ENCODE measurements at regions not wholly inside any gene's neighbourhood (a gene's known extent, or its start where the extent isn't known, plus 50 kb on each side); places are given as distances from the start of the nearest gene placed in this dataset.
"Not testable (repeated sequence)": the region's sequence is repeated elsewhere in the genome, so short reads cannot be mapped to it uniquely, and the experiment has no call there.

DNA sequence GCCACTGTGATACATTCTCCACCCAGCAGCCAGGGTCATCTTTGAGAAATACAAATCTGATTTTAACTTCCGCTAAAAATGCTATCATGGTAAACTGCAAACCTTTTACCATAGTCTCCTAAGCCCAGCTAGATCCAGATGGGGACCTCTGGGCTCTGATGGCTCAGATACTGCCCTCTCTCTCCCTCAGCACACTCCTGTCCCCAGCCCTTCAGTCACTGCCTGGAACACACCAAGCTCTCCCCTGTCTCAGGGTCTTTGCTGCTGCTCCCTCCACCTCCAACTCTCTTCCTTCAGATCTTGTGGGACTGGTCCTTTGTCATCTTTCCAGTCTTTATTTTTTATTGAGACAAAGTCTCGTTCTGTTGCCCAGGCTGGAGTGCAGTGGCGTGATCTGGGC lies 65.1 kb downstream of the SPRY4 start:
- DNase-seq: no peak

DNA sequence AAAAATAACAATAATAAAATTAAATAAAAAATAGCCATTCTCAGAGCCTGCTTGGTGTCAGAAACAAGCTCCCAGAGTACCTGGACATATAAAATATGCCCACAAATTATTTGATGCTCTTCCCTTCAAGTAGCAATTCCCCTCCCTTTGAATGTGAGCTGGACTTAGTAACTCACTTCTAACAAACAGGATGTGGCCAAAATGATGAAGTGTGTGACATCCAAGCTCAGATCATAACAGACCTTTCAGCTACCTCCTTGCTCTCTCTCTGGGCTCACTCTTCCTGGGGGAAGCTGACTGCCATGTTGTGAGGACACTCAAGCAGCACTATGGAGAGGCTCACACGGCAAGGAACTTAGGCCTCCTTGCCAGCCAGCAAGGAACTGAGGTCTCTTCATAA lies 69.0 kb downstream of the SPRY4 start:
- no peak for DNase-seq

DNA sequence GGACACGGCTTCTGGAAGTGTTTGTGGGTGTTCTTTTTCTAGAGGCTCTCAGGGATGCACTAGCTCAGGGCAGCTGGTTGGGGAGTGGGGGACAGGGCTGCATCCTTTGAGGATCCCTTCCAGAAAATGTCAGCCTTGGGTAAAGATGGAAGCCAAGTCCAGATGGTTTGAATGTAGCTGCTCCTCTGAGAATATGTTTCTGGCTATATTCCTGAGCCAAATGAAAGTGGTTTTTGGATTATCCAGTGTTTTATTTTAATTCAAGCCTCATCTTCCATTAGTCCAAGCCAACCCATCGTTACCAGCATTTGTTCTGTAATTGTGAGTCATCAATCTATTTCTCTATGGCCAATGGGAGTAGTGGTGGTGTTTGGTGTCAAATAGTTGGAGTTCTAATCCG lies 70.4 kb downstream of the SPRY4 start:
- DNase-seq: no peak

DNA sequence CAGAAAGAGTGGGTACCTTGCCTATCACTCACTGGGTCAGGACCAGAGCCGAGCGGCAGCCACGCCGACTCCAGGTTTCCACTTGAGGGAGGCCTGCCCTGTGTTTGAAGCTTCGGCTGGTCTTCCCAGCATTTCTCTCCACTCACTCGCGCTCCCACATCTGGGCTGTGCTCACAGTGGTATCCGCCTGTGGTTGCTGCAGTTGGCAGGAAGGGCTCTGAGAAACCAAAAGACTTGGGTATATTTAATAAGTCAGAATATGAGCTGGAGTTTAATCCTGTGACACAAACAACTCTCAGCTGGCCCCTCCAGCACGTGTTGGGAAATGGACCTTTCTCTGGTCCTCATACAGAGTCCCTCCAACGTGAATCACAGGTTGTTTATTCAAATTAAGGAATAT lies 70.9 kb downstream of the SPRY4 start:
- DNase-seq: no peak

DNA sequence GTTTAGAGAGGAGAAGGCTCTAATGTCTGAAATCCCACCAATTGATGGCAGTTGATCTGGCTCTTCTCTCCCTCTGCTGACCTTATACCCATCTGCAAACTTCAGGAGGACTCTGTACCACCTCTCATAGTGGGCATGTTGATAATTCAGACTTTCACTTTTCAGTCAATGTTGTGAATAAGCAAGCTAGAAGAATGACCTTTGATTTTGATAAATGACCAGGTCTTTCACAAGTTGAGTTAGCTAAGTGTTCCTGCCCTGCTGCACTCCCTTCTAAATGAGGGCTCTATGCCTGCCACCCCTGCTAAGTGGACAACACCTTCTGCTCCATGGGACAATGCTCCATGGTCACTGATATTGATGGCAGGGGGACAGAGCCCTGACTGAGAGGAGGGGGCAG lies 74.7 kb downstream of the SPRY4 start:
- no peak for DNase-seq

DNA sequence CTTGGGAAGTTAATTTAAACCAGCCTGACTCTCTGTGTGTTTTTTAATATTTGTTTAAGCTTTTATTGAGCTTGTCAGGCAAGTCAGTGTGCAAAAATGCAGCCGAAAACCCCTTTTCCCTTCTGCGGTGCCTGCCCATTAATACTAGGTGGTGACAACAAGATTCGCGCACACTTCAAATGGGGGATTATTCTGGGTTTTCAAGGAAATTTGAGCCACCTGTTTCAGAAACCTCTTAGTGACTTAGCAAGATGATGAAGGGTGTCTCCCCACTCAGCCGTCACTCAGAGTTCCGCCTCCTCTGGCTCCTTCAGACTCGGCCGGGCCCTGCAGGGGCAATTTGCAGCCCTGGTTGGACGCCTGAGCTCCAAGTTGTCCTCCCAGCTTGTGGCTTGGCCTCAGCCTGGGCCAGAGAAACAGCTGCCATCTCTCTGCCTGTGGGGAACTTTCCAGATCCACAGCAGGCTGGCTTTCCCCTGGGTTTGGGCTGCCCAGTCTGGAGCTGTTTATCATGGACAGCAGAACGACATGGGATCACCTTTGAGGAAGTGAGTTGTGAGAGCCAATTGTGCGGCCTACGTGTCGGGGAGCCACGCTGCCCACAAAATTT lies 75.9 kb downstream of the SPRY4 start:
- peak in 1 of 58 donors; percentile 2 for DNase-seq

DNA sequence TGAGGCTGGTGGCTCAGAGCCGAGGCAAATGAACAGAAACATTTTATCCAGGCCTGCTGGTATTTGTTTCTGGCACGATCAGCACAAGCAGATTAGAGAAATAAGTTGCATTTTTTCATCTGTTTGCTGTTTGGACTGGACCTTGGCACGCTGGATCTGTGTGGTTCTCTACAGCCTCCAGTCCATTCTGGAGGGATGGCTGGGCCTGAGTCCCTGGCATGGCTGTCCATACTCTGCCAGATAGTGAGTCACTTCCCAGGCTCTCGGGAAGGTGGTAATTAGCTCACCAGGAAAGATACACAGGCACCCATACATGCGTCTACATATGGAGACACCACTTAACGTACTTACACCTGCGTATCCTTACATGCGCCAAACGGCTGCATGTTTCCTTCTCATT lies 78.6 kb downstream of the SPRY4 start:
- DNase-seq: peak in 12 of 58 donors; percentile 1 to 50 (median 6)

DNA sequence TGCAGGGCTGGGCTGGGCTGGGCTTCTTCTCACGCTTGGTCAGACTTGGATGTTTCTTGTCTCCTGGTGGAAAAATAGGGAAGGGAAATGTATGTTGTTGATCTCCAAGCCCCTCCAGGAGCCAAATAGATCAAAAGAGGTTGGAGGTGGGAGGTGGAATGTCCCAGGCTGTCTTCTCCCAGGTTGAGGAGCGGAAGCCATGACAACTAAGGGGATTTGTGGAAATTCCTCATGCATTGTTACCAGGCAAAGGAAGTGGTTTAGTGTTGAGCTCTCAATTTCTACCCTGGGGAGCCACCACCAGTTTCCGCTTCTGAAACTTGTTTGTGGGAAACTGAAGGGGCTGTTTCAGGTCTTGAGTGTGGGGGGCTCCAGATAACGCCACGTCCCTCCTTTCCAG lies 79.0 kb downstream of the SPRY4 start:
- DNase-seq: no peak

DNA sequence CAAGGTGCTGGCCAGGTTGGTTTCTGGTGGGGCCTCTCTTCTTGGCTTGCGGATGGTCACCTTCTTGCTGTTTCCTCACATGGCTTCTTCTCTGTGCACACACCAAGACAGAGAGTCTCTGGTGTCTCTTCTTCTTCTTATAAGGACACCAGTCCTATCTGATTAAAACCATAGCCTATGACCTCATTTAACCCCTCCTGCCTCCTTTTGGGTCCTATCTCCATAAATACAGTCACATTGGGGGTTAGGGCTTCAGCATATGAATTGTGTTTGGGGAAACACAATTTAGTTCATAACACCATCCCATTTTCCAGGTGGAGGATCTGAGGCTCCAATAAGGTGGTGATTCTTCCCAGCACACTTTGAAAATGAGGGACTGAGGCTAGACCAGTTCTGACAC lies 80.4 kb downstream of the SPRY4 start:
- no peak for DNase-seq

DNA sequence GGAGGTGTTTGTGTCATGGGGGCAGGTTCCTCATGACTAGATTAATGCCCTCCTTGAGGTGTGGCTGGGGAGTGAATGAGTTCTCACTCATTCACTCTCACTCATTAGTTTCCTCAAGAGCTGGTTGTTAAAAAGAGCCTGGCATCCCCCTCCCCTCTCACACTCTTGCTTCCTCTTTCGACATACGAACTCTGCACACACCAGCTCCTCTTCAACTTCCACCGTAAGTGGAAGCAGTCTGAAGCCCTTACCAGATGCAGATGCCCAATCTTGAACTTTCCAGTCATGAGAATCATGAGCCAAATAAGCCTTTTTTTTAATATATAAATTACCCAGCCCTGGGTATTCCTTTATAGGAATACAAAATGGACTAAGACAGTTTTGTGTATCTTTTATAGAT lies 82.5 kb downstream of the SPRY4 start:
- no peak for DNase-seq

DNA sequence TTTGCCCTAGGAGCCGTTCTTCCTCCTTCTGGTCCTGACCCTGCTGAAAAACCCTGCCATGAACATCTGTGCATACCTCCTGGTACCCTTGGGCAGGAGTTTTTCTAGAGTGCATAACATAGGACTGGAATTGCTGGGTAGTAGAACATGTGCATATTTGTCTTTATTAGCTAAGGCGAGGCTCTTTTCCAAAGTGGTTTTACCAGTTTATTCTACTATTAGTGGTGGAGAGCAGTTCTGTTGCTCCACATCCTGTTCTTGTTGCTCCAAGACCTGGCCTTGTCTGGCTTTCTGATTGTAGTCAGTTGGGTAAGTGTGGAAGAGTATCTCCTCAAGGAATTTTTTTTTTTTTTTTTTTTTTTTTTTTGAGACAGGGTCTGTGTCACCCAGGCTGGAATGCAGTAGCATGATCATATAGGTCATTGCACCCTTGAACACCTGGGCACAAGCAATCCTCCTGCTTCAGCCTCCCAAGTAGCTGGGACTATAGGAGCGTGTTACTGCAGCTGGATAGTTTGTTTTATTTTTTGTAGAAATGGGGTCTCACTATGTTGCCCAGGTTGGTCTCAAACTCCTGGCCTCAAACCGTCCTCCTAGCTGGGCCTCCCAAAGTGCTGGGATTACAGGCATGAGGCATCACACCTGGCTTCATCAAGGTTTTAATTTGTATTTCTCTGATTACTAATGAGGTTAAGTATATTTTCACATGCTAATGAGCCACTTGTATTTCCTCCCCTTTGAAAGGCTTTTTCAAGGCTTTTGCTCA lies 85.2 kb downstream of the SPRY4 start:
- DNase-seq: no peak

DNA sequence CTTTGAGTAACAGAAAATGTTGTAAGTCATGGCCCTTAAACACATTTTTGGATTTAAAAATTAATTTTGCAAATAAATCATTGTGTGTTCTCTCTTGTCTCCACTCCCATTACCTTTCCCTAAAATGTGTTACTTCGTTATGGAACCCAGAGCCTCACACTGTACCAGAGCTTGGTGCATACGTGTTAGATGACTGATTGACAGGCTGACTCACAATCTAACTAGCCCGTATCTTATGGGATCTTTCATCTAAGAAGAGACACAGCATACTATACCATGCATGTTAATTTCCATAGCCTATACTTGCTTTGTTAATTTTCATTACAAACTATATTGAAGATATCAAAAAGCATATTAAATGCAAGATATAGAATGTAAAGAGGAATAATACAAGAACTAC lies 87.1 kb downstream of the SPRY4 start:
- no peak for DNase-seq

DNA sequence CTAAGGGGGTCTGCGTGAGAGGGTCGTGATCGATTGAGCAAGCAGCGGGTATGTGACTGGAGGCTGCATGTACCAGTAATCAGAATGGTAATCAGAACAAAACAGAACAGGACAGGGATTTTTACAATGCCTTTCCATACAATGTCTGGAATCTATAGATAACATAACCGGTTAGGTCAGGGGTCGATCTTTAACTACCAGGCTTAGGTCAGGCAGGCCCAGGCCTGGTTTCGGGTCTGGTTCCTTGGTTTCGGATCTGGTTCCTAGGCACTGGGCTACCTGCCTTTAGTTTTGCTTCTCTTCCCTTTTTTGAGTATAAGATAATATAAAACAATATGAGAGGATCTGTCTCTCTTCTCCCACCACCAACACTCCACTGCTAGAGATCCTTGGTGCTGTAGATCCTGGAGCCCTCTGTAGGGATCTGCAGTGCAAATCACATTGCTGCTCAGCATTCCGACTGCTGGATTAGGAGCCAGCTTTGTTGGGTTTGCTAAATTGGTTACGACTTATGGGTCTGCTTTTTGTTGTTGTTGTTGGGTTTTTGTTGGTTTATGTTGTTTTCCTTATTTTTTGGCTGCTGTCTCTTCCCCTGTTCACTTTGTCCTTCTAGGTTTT lies 88.0 kb downstream of the SPRY4 start:
- not testable (repeated sequence) for DNase-seq

DNA sequence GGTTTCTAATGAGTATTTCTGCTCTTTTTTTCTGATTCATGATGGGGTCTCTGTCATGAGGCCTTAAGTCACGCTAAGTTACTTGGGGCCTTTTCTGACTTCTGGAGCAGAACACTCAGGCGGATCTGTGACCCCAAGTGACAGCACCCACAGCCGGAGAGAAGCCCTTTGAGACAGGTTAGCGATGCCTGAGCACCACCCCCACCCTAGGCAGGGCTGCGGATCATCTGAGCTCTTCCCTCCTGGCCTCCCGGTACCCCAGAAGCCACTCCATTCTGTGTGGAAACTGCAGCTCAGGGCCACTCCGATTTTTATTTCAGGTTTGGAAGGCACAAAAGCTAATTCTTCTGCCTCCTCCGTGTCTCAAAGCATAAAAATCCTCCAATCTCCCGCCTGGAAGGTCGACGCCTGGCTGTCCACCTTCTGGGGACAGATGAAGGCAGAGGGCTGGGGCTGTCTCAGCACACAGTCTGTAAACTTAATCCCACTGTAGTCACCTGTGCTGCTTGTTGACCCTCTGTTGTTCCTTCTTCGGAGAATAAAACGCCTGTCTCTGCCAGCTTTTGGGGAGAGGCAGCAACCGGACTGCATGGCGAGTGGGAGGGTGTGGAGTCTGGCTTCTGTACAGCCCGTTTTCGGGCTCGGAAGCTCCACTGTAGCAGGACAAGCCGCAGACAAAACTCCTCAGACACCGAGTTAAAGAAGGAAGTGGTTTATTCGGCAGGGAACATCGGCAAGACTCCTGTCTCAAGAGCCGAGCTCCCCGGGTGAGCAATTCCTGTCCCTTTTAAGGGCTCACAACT lies 88.8 kb downstream of the SPRY4 start:
- no peak for DNase-seq

DNA sequence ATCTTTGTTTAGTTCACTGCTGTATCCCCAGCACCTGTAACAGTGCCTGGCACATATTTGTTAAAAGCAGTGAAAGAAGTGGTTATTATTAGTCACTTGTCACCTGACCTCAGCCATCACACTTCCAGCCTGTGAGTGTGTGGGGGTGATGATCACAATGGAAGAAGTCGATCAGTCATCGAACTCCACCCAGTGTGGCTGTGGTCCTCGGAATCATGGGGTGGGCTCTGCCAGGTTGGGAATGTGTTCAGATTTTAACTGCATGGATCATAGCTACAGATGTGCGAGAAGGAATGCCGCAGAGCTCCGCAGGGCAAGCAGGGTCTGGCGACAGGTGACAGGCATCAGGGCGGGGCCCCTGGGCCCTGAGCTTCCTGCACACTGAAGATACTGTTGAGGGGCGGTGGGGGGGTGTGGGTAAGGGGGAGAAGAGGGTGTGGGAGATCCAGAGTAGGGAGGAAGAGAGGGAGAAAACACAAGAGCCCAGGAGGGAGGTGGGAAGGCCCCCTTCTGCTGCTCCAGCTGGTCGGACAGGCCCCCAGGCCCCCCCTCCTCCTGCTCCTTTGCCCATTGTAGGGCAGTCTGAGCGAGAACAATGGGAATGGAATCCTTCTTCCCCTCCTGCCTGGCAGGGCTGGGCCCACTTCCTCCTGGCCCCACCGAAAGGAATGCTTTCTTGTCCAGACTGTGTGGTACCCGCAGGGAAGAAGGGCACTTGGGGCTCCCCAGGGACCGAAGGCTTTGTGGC lies 89.6 kb downstream of the SPRY4 start:
- DNase-seq: no peak

DNA sequence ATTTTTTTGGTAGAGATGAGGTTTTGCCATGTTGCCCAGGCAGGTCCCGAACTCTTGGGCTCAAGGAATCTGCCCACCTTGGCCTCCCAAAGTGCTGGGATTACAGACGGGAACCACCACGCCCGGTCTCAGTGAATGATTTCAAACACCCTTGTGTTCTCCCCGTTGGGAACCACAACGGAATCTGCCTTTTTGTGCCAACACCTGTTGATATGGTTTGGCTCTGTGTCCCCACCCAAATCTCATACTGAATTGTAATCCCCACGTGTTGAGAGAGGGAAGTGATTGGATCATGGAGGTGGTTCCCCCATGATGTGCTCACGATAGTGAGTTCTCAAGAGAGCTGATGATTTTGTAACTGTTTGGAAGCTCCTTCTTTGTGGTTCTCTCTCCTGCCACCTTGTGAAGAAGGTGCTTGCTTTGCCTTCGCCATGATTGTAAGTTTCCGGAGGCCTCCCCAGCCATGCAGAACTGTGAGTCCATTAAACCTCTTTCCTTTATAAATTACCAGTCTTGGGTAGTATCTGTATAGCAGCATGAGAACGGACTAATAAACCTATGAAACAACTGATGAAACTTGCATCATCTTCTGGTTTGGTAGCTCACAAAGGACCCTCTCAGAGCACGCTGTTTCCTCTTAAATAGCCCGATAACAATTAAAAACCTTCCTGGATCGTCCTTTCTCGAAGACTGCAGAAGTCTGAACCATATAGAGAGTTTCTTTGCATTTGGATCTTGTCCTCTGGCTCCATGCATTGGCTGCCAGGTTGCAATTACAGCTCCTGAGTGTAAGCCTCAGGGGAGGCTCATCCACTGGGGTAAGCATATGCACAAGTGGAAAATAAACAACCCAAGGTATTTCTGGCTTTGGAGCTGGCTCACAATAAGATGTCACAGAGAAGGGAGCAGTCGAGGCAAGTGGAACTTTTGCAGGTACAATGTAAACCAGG lies 91.5 kb downstream of the SPRY4 start:
- DNase-seq: no peak

DNA sequence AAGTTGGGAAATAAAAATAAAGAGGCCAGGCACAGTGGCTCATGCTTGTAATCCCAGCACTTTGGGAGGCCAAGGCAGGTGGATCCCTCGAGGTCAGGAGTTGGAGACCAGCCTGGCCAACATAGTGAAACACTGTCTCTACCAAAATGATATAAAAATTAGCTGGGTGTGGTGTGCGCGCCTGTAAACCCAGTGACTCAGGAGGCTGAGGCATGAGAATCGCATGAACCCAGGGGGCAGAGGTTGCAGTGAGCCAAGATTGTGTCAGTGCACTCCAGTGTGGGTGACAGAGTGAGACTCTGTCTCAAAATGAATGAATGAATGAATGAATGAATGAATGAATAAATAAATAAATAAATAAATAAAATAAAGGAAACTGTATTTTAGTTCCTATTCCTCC lies 93.9 kb downstream of the SPRY4 start:
- not testable (repeated sequence) for DNase-seq

DNA sequence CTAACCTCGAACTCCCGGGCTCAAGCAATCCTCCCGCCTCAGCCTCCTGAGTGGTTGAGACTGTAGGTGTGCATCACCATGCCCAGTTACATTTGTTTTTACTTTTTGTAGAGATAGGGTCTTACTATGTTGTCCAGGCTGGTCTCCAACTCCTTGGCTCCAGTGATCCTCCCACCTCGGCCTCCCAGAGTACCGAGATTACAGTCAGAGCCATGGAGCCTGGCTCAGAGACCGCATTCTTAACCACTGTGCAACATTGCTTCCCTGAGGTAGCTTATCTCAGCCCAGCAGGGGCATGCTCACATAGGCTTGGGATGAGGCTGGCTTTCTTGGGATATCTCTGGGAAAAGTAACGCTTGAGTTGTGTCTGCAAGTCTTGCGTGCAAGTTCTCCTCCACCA lies 99.7 kb downstream of the SPRY4 start:
- no peak for DNase-seq

DNA sequence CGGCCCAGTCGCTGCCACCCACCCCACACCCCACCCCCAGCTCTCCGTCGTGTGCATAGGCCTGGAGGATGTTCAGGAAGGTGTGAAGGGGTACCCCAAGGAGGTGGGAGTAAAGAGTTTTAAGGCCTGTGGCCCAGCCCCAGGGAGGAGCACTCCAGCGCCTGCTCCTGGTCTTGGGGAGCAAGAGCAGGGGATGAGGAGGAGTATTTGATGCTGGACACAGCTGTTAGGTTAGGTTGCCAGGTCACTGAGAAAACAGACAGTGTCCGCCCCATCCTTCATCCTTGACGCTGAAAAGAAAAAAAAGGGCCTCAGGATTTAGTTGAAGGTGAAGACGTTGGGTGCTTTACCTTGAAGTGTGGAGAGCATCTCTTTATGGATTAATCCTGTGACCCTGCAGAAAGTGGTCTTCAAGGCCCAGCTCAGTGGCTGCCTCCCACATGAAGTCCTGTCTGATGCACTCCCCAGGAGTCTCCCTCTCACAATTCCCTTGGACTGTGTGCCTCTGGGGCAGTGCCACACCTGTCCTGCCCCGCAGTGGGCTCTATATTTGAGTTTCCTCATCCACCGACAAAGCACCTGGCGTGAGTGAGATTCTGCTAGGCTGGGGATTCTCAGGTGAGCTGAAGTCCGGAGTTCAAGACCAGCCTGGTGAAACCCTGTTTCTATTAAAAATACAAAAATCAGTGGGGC lies 101.8 kb downstream of the SPRY4 start:
- no peak for DNase-seq
